ENCODE measurements at regions not wholly inside any gene's neighbourhood (a gene's known extent, or its start where the extent isn't known, plus 50 kb on each side); places are given as distances from the start of the nearest gene placed in this dataset.

DNA sequence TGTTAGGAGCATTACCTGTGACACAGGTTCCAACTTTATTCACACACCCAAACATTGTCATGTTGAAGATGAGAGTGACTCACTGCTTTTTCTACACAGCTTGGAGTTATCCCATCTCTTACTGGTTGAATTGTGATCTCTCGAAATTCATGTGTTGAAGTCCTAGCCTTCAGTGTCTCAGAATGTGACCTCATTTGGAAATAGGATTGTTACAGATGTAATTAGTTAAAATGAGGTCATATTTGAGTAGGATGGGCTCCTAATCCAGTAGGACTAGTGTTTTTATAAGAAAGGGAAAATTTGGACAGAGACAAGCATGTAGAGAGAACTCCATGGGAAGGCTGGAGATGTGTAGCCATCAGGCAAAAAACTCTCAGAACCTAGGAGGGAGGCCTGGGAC, 142.5 kb downstream of the POSTN start:
- no peak overlapping the region for H2AFZ ChIP-seq (ENCODE audit: low read depth, low read length)
- no peak overlapping the region for H2BK15ac ChIP-seq (ENCODE audit: low read depth, poor library complexity, severe bottlenecking)
- H2BK12ac ChIP-seq (ENCODE audit: low read length in 2 of 2): no peak overlapping the region
- no peak for DNase-seq
- H2AK5ac ChIP-seq (ENCODE audit: low read length, severe bottlenecking): no peak overlapping the region
- no peak overlapping the region for H4K8ac ChIP-seq (ENCODE audit: low read length)
- H3K23ac ChIP-seq (ENCODE audit: low read length in 2 of 2): no peak overlapping the region
- H3K79me1 ChIP-seq (replicated peaks; ENCODE audit: low read length, poor library complexity, severe bottlenecking): no peaks in the 10 kb centered on the region
- no peaks in the 10 kb centered on the region for H3K9me3 ChIP-seq (ENCODE audit: control insufficient read depth, low read length)
- H3K4me1 ChIP-seq (ENCODE audit: control insufficient read depth, insufficient read depth, low read depth, low read length): no peaks in the 10 kb centered on the region
- no peak overlapping the region for H2BK120ac ChIP-seq (ENCODE audit: low read depth, low read length)
- H3K27ac ChIP-seq (ENCODE audit: low read length, poor library complexity, severe bottlenecking): no peak overlapping the region
- 89% methylated on average over 1 of the region's 1 CpG for WGBS
- no peaks in the 10 kb centered on the region for H3K36me3 ChIP-seq (ENCODE audit: control insufficient read depth in 1 of 2, insufficient read depth in 2 of 2, low read depth in 1 of 2, low read length in 2 of 2)
- H3K14ac ChIP-seq (ENCODE audit: low read length in 2 of 2): no peak overlapping the region
- no peak overlapping the region for H3K4me3 ChIP-seq (ENCODE audit: insufficient read depth in 1 of 2, low read depth in 1 of 2, low read length in 2 of 2)
- H3K4me2 ChIP-seq (ENCODE audit: low read length, poor library complexity, severe bottlenecking): no peak overlapping the region
- H3K9ac ChIP-seq (ENCODE audit: low read length): no peak overlapping the region
- H2BK5ac ChIP-seq (ENCODE audit: low read depth, low read length, poor library complexity, severe bottlenecking): no peak overlapping the region
- H3K18ac ChIP-seq (ENCODE audit: low read depth in 1 of 2, low read length in 2 of 2): no peak overlapping the region
- H3K4ac ChIP-seq (ENCODE audit: low read depth in 1 of 2, low read length in 2 of 2): no peak overlapping the region
- H3K27me3 ChIP-seq (ENCODE audit: control insufficient read depth in 1 of 2, insufficient read depth in 1 of 2, low read length in 2 of 2): no peaks in the 10 kb centered on the region
- no peak overlapping the region for H4K91ac ChIP-seq (ENCODE audit: low read length)

DNA sequence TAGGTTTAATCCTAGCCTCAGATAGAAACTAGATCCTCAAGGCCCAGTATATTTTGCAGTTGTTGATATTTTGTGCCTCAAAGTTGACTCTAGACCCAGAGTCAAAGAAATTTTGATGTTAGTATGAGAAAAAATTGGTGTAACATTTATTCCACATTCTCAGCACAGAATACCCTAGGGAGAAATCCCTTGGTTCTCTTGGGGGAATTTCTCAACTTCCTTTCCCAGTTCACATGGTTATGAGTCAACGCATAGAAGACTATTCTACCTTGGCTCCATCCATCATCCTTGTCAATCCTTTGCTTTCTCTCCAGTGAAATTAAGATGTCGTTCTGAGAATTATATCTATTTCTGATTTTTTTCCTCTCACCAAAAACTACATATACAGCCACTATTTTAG, 145.3 kb downstream of the POSTN start:
- no peak overlapping the region for H2BK120ac ChIP-seq (ENCODE audit: low read depth, low read length)
- H3K4me1 ChIP-seq (ENCODE audit: control insufficient read depth, insufficient read depth, low read depth, low read length): no peaks in the 10 kb centered on the region
- no peak overlapping the region for H2AK5ac ChIP-seq (ENCODE audit: low read length, severe bottlenecking)
- no peak overlapping the region for H3K14ac ChIP-seq (ENCODE audit: low read length in 2 of 2)
- no peak overlapping the region for H2AFZ ChIP-seq (ENCODE audit: low read depth, low read length)
- H4K8ac ChIP-seq (ENCODE audit: low read length): no peak overlapping the region
- H3K27me3 ChIP-seq (ENCODE audit: control insufficient read depth in 1 of 2, insufficient read depth in 1 of 2, low read length in 2 of 2): no peaks in the 10 kb centered on the region
- no peaks in the 10 kb centered on the region for H3K9me3 ChIP-seq (ENCODE audit: control insufficient read depth, low read length)
- no peaks in the 10 kb centered on the region for H3K79me1 ChIP-seq (replicated peaks; ENCODE audit: low read length, poor library complexity, severe bottlenecking)
- no peak overlapping the region for H2BK15ac ChIP-seq (ENCODE audit: low read depth, poor library complexity, severe bottlenecking)
- no peak overlapping the region for H2BK5ac ChIP-seq (ENCODE audit: low read depth, low read length, poor library complexity, severe bottlenecking)
- H3K4me2 ChIP-seq (ENCODE audit: low read length, poor library complexity, severe bottlenecking): no peak overlapping the region
- H3K23ac ChIP-seq (ENCODE audit: low read length in 2 of 2): no peak overlapping the region
- no peak overlapping the region for H3K4ac ChIP-seq (ENCODE audit: low read depth in 1 of 2, low read length in 2 of 2)
- H3K9ac ChIP-seq (ENCODE audit: low read length): no peak overlapping the region
- H3K18ac ChIP-seq (ENCODE audit: low read depth in 1 of 2, low read length in 2 of 2): no peak overlapping the region
- no peak overlapping the region for H3K4me3 ChIP-seq (ENCODE audit: insufficient read depth in 1 of 2, low read depth in 1 of 2, low read length in 2 of 2)
- peak; percentile 40 for DNase-seq
- 90% methylated on average over 2 of the region's 2 CpGs for WGBS
- H3K27ac ChIP-seq (ENCODE audit: low read length, poor library complexity, severe bottlenecking): no peak overlapping the region
- no peak overlapping the region for H4K91ac ChIP-seq (ENCODE audit: low read length)
- no peaks in the 10 kb centered on the region for H3K36me3 ChIP-seq (ENCODE audit: control insufficient read depth in 1 of 2, insufficient read depth in 2 of 2, low read depth in 1 of 2, low read length in 2 of 2)
- no peak overlapping the region for H2BK12ac ChIP-seq (ENCODE audit: low read length in 2 of 2)

GRCh38 chr13:37450276-37450675, 148.3 kb downstream of the POSTN start:
- Histone ChIP-seq H3K9me3 (ENCODE audit: control insufficient read depth, low read length) (no peaks in the 10 kb centered on the region), H4K91ac (ENCODE audit: low read length) (no peak overlapping the region), H3K4me1 (ENCODE audit: control insufficient read depth, insufficient read depth, low read depth, low read length) (peaks cover 3% of the 10 kb centered on the region), H3K36me3 (ENCODE audit: control insufficient read depth in 1 of 2, insufficient read depth in 2 of 2, low read depth in 1 of 2, low read length in 2 of 2) (no peaks in the 10 kb centered on the region), H3K23ac (ENCODE audit: low read length in 2 of 2) (no peak overlapping the region), H2BK15ac (ENCODE audit: low read depth, poor library complexity, severe bottlenecking) (no peak overlapping the region), H3K27me3 (ENCODE audit: control insufficient read depth in 1 of 2, insufficient read depth in 1 of 2, low read length in 2 of 2) (no peaks in the 10 kb centered on the region), H2AK5ac (ENCODE audit: low read length, severe bottlenecking) (no peak overlapping the region), H2BK12ac (ENCODE audit: low read length in 2 of 2) (no peak overlapping the region), H4K8ac (ENCODE audit: low read length) (no peak overlapping the region), H3K4me3 (ENCODE audit: insufficient read depth in 1 of 2, low read depth in 1 of 2, low read length in 2 of 2) (no peak overlapping the region), H3K4ac (ENCODE audit: low read depth in 1 of 2, low read length in 2 of 2) (no peak overlapping the region), H2BK5ac (ENCODE audit: low read depth, low read length, poor library complexity, severe bottlenecking) (no peak overlapping the region), H2BK120ac (ENCODE audit: low read depth, low read length) (no peak overlapping the region), H3K27ac (ENCODE audit: low read length, poor library complexity, severe bottlenecking) (no peak overlapping the region), H3K79me1 (replicated peaks; ENCODE audit: low read length, poor library complexity, severe bottlenecking) (no peaks in the 10 kb centered on the region), H3K18ac (ENCODE audit: low read depth in 1 of 2, low read length in 2 of 2) (no peak overlapping the region), H3K9ac (ENCODE audit: low read length) (no peak overlapping the region), H3K4me2 (ENCODE audit: low read length, poor library complexity, severe bottlenecking) (no peak overlapping the region), H3K14ac (ENCODE audit: low read length in 2 of 2) (no peak overlapping the region), H2AFZ (ENCODE audit: low read depth, low read length) (no peak overlapping the region)
- WGBS: 94% methylated on average over 1 of the region's 2 CpGs
- DNase-seq: no peak

DNA sequence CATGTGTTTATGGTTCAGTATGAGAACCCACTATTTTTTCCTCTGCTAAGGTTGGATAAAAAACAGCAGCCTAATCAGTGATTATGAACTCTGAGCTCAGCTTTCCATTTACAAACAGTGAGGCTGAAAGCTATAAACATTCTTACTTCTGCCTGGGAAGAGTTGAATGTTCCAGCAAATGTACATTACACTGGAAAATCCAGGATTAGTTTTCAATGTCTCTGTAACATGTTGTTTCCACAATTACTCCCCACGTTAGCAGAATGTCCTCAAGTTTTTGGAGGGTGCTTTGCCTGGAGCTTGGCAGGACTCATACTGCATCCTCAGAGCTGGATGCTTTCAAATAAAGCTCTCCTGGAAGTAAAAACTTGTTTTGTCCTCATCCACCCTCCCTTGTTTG, 150.4 kb downstream of the POSTN start:
- Histone ChIP-seq H3K27me3 (ENCODE audit: control insufficient read depth in 1 of 2, insufficient read depth in 1 of 2, low read length in 2 of 2) (no peaks in the 10 kb centered on the region), H3K9me3 (ENCODE audit: control insufficient read depth, low read length) (no peaks in the 10 kb centered on the region), H2AFZ (ENCODE audit: low read depth, low read length) (peak overlapping the region; percentile 71), H3K18ac (ENCODE audit: low read depth in 1 of 2, low read length in 2 of 2) (peak overlapping the region; percentile 76 to 81), H3K4me1 (ENCODE audit: control insufficient read depth, insufficient read depth, low read depth, low read length) (peaks cover 3% of the 10 kb centered on the region), H3K23ac (ENCODE audit: low read length in 2 of 2) (no peak overlapping the region), H3K14ac (ENCODE audit: low read length in 2 of 2) (no peak overlapping the region), H3K36me3 (ENCODE audit: control insufficient read depth in 1 of 2, insufficient read depth in 2 of 2, low read depth in 1 of 2, low read length in 2 of 2) (no peaks in the 10 kb centered on the region), H2AK5ac (ENCODE audit: low read length, severe bottlenecking) (no peak overlapping the region), H2BK15ac (ENCODE audit: low read depth, poor library complexity, severe bottlenecking) (no peak overlapping the region), H3K9ac (ENCODE audit: low read length) (no peak overlapping the region), H2BK5ac (ENCODE audit: low read depth, low read length, poor library complexity, severe bottlenecking) (no peak overlapping the region), H3K4me3 (ENCODE audit: insufficient read depth in 1 of 2, low read depth in 1 of 2, low read length in 2 of 2) (no peak overlapping the region), H3K79me1 (replicated peaks; ENCODE audit: low read length, poor library complexity, severe bottlenecking) (no peaks in the 10 kb centered on the region), H3K27ac (ENCODE audit: low read length, poor library complexity, severe bottlenecking) (no peak overlapping the region), H4K8ac (ENCODE audit: low read length) (no peak overlapping the region), H3K4ac (ENCODE audit: low read depth in 1 of 2, low read length in 2 of 2) (peak overlapping the region; percentile 13 to 80), H2BK120ac (ENCODE audit: low read depth, low read length) (no peak overlapping the region), H4K91ac (ENCODE audit: low read length) (peak overlapping the region; percentile 29), H3K4me2 (ENCODE audit: low read length, poor library complexity, severe bottlenecking) (no peak overlapping the region), H2BK12ac (ENCODE audit: low read length in 2 of 2) (peak overlapping the region in 1 of 2 experiments; percentile 63)
- peak; percentile 74 for DNase-seq
- WGBS: 27% methylated on average over 1 of the region's 1 CpG
